GM23338 (cell line): ENCODE measurements at regions not wholly inside any gene's neighbourhood (a gene's known extent, or its start where the extent isn't known, plus 50 kb on each side); places are given as distances from the start of the nearest gene placed in this dataset.

Experiments used
- ATAC-seq: fragments of 200-7000 bp; cut with Tn5 transposase; 3 replicates; pipeline ENCODE4 v1.9.1; 2020
- DNase-seq: peaks from one replicate; pipeline ENCODE4 v3.0.0-alpha.2; 2015; ENCODE audit warnings: low spot score
- H2AFZ ChIP-seq: fragments of 200-600 bp; sonication (generic); 2 replicates; pipeline ENCODE4 v1.8.0; 2016; ENCODE audit warnings: antibody characterized with exemption, mild to moderate bottlenecking, moderate library complexity
- H3F3A ChIP-seq: fragments of 200-600 bp; sonication (generic); replicated peaks from 2 replicates; pipeline ENCODE4 v1.8.0; 2017; ENCODE audit warnings: antibody characterized with exemption, mixed run types, low read depth
- H3K27ac ChIP-seq: fragments of 200-600 bp; sonication (generic); 2 replicates; pipeline ENCODE4 v1.6.1; 2016; ENCODE audit warnings: low read depth
- H3K27me3 ChIP-seq: fragments of 200-600 bp; sonication (generic); 2 replicates; pipeline ENCODE4 v1.8.0; 2016; ENCODE audit warnings: mild to moderate bottlenecking, mixed run types, moderate library complexity; ENCODE audit not compliant: insufficient read depth
- H3K36me3 ChIP-seq: fragments of 200-600 bp; sonication (generic); 2 replicates; pipeline ENCODE4 v1.8.0; 2016; ENCODE audit warnings: mild to moderate bottlenecking; ENCODE audit not compliant: insufficient read depth
- H3K4me1 ChIP-seq: fragments of 200-600 bp; sonication (generic); 2 replicates; pipeline ENCODE4 v1.8.0; 2016; ENCODE audit warnings: mild to moderate bottlenecking, moderate library complexity; ENCODE audit not compliant: insufficient read depth
- H3K4me2 ChIP-seq: fragments of 200-600 bp; sonication (generic); 2 replicates; pipeline ENCODE4 v1.7.1; 2017; ENCODE audit warnings: mixed run types
- H3K4me3 ChIP-seq: fragments of 200-600 bp; sonication (generic); 2 replicates; pipeline ENCODE4 v1.6.1; 2016; ENCODE audit warnings: mixed run types
- H3K79me2 ChIP-seq: fragments of 200-600 bp; sonication (generic); replicated peaks from 2 replicates; pipeline ENCODE4 v1.8.0; 2017; ENCODE audit warnings: mild to moderate bottlenecking; ENCODE audit not compliant: insufficient read depth
- H3K9me2 ChIP-seq: fragments of 200-600 bp; sonication (generic); 2 replicates; pipeline ENCODE4 v1.8.0; 2017; ENCODE audit not compliant: insufficient read depth
- H4K20me1 ChIP-seq: fragments of 200-600 bp; sonication (generic); replicated peaks from 2 replicates; pipeline ENCODE4 v1.8.0; 2017; ENCODE audit warnings: mild to moderate bottlenecking; ENCODE audit not compliant: insufficient read depth
- H3K27ac Mint-ChIP-seq: 2 replicates; pipeline ENCODE4 v1.8.0; 2020; ENCODE audit warnings: inconsistent platforms, mild to moderate bottlenecking, moderate library complexity, mixed read lengths
- H3K27me3 Mint-ChIP-seq: 3 replicates; pipeline ENCODE4 v1.8.0; 2022; ENCODE audit warnings: low read depth, mild to moderate bottlenecking, moderate library complexity, mixed read lengths, inconsistent platforms; ENCODE audit not compliant: insufficient read depth, poor library complexity
- H3K36me3 Mint-ChIP-seq: 3 replicates; pipeline ENCODE4 v1.8.0; 2021; ENCODE audit warnings: low read depth, mild to moderate bottlenecking, inconsistent platforms, moderate library complexity, mixed read lengths
- H3K4me1 Mint-ChIP-seq: 3 replicates; pipeline ENCODE4 v1.8.0; 2020; ENCODE audit warnings: mild to moderate bottlenecking, inconsistent platforms, mixed read lengths
- H3K4me3 Mint-ChIP-seq: 3 replicates; pipeline ENCODE4 v1.8.0; 2021; ENCODE audit warnings: moderate library complexity, mild to moderate bottlenecking, inconsistent platforms, mixed read lengths
- H3K9me3 Mint-ChIP-seq: 3 replicates; pipeline ENCODE4 v1.8.0; 2020; ENCODE audit warnings: moderate library complexity, mild to moderate bottlenecking, inconsistent platforms, mixed read lengths
- ETS1 ChIP-seq: IDR thresholded peaks from 2 replicates; pipeline ENCODE4 v1.6.1; 2016; ENCODE audit warnings: antibody characterized with exemption
- EZH2phosphoT487 ChIP-seq: fragments of 200-600 bp; sonication (generic); IDR thresholded peaks from one replicate; pipeline ENCODE4 v1.8.1; 2018; ENCODE audit warnings: antibody characterized with exemption; ENCODE audit not compliant: unreplicated experiment
- ZNF462 ChIP-seq: fragments of 250-450 bp; sonication (Bioruptor Pico); IDR thresholded peaks from 2 replicates; pipeline ENCODE4 v1.5.0; 2020; ENCODE audit warnings: mild to moderate bottlenecking, moderate library complexity
- TF ChIP-seq, protein P1 (sequence below): IDR thresholded peaks from one replicate; pipeline ENCODE4 v1.6.1; 2018; ENCODE audit warnings: antibody characterized with exemption; ENCODE audit not compliant: unreplicated experiment

- no peak for TF ChIP-seq EZH2phosphoT487
Observed at GRCh38 chr5:57749396-57749795, 266.8 kb upstream of the ACTBL2 start (continued).

- H3K9me2 ChIP-seq: no peaks in the 10 kb centered on the region; the same call in 1 of the 2 replicates
- no peaks in the 10 kb centered on the region for H3K36me3 ChIP-seq
- H3K4me3 ChIP-seq: no peak overlapping the region
- no peaks in the 10 kb centered on the region for H3K36me3 Mint-ChIP-seq
- peaks cover 3% of the 10 kb centered on the region; the same call in 2 of the 3 replicates for H3K4me1 Mint-ChIP-seq
- no peak for ATAC-seq
- TF ChIP-seq ZNF462: no peak
- peaks cover 2% of the 10 kb centered on the region for H3K27me3 Mint-ChIP-seq
- H2AFZ ChIP-seq: 0 out of 2 replicates have a peak overlapping the region, but pooled peaks have one; percentile 54
- H3K27ac Mint-ChIP-seq: no peak overlapping the region
- no peak overlapping the region for H3K4me2 ChIP-seq
- no peak overlapping the region for H3K27ac ChIP-seq
- no peak for DNase-seq
- H3K79me2 ChIP-seq: no peaks in the 10 kb centered on the region
- no peaks in the 10 kb centered on the region for H3F3A ChIP-seq
- H3K27me3 ChIP-seq: no peaks in the 10 kb centered on the region
- no peaks in the 10 kb centered on the region for H4K20me1 ChIP-seq
- H3K9me3 Mint-ChIP-seq: no peaks in the 10 kb centered on the region
- H3K4me1 ChIP-seq: no peaks in the 10 kb centered on the region
- H3K4me3 Mint-ChIP-seq: no peak overlapping the region
Observed at GRCh38 chr5:57745700-57746651, 263.4 kb upstream of the ACTBL2 start.

- Histone ChIP-seq H3K4me2 (no peak overlapping the region), H3F3A (no peaks in the 10 kb centered on the region), H3K36me3 (no peaks in the 10 kb centered on the region), H3K79me2 (no peaks in the 10 kb centered on the region), H3K27me3 (no peaks in the 10 kb centered on the region), H4K20me1 (no peaks in the 10 kb centered on the region), H3K4me3 (no peak overlapping the region), H2AFZ (no peak overlapping the region), H3K27ac (no peak overlapping the region), H3K9me2 (no peaks in the 10 kb centered on the region; the same call in 1 of the 2 replicates), H3K4me1 (no peaks in the 10 kb centered on the region)
- Mint-ChIP-seq H3K27me3 (peaks cover 2% of the 10 kb centered on the region), H3K9me3 (no peaks in the 10 kb centered on the region), H3K27ac (no peak overlapping the region), H3K4me3 (no peak overlapping the region), H3K4me1 (peaks cover 3% of the 10 kb centered on the region; the same call in 2 of the 3 replicates), H3K36me3 (no peaks in the 10 kb centered on the region)
- no peak for DNase-seq
- ATAC-seq: no peak
- TF ChIP-seq ETS1 (no peak), EZH2phosphoT487 (no peak)
- TF ChIP-seq, protein P1, sequence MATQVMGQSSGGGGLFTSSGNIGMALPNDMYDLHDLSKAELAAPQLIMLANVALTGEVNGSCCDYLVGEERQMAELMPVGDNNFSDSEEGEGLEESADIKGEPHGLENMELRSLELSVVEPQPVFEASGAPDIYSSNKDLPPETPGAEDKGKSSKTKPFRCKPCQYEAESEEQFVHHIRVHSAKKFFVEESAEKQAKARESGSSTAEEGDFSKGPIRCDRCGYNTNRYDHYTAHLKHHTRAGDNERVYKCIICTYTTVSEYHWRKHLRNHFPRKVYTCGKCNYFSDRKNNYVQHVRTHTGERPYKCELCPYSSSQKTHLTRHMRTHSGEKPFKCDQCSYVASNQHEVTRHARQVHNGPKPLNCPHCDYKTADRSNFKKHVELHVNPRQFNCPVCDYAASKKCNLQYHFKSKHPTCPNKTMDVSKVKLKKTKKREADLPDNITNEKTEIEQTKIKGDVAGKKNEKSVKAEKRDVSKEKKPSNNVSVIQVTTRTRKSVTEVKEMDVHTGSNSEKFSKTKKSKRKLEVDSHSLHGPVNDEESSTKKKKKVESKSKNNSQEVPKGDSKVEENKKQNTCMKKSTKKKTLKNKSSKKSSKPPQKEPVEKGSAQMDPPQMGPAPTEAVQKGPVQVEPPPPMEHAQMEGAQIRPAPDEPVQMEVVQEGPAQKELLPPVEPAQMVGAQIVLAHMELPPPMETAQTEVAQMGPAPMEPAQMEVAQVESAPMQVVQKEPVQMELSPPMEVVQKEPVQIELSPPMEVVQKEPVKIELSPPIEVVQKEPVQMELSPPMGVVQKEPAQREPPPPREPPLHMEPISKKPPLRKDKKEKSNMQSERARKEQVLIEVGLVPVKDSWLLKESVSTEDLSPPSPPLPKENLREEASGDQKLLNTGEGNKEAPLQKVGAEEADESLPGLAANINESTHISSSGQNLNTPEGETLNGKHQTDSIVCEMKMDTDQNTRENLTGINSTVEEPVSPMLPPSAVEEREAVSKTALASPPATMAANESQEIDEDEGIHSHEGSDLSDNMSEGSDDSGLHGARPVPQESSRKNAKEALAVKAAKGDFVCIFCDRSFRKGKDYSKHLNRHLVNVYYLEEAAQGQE: no peak
Observed at GRCh38 chr5:57745029-57745428, 262.4 kb upstream of the ACTBL2 start.
